ENCODE measurements at regions not wholly inside any gene's neighbourhood (a gene's known extent, or its start where the extent isn't known, plus 50 kb on each side); places are given as distances from the start of the nearest gene placed in this dataset.
"Not testable (repeated sequence)": the region's sequence is repeated elsewhere in the genome, so short reads cannot be mapped to it uniquely, and the experiment has no call there.

- DNase-seq (ENCODE audit: extremely low read depth, low read depth) = peak; percentile 14
- TF ChIP-seq CTCF (IDR thresholded peaks at IDR 0.05; ENCODE audit: low read depth, low read length) = no peak
These were observed 202.8 kb downstream of the DMRTA1 start for GRCh38 chr9:22649384-22649783.

- TF ChIP-seq CTCF (IDR thresholded peaks at IDR 0.05; ENCODE audit: low read depth, low read length) = no peak
- no peak for DNase-seq (ENCODE audit: extremely low read depth, low read depth)
These were observed 203.5 kb downstream of the DMRTA1 start for GRCh38 chr9:22650145-22650544.

GRCh38 chr9:22650946-22651345 is 204.3 kb downstream of the DMRTA1 start:
- no peak for DNase-seq (ENCODE audit: extremely low read depth, low read depth)
- TF ChIP-seq CTCF (IDR thresholded peaks at IDR 0.05; ENCODE audit: low read depth, low read length) = no peak

DNA sequence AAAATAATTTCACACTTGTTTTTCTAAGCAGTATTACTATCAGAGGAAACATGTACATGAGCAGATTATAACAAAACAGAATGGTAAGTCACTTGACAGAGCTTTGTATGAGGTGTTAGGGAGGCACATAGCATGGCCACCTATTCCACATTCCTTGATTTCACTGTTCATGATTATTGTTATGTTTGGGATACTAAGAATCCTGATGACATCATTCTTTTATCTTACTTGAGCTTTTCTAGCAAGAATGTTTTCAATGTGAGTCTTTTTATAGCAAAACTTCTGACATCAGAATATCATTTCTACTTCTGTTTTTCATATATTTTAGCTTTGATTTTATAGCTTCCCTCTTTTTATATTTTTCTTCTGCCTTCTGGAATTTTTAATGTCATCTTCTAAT is 208.2 kb downstream of the DMRTA1 start:
- no peak for DNase-seq (ENCODE audit: extremely low read depth, low read depth)
- no peak for TF ChIP-seq CTCF (IDR thresholded peaks at IDR 0.05; ENCODE audit: low read depth, low read length)

DNA sequence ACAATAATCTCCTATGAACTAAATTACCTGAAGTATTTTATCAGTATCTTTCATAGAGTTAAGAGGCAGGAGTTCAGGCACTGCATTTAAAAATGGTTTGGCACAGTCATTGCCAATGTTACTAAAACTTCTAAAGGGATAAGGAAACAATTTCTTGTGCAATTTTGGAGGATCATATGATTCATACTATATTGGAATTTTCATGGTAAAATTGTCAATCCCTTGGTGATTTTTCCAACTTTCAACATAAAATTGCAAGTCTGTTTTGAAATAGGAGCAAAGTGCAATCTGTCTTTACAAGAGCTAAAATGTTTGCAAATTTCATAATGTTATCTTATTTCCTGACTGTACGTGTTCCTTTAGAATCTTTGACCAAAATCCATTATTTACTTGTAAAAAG is 211.1 kb downstream of the DMRTA1 start:
- TF ChIP-seq CTCF (IDR thresholded peaks at IDR 0.05; ENCODE audit: low read depth, low read length) = no peak
- DNase-seq (ENCODE audit: extremely low read depth, low read depth) = no peak

- DNase-seq (ENCODE audit: extremely low read depth, low read depth) = not testable (repeated sequence)
These were observed 211.9 kb downstream of the DMRTA1 start for GRCh38 chr9:22658484-22658883.

- no peak for DNase-seq (ENCODE audit: extremely low read depth, low read depth)
- no peak for TF ChIP-seq CTCF (IDR thresholded peaks at IDR 0.05; ENCODE audit: low read depth, low read length)
These were observed 235.9 kb downstream of the DMRTA1 start for GRCh38 chr9:22682536-22682935.

- peak; percentile 52 for DNase-seq (ENCODE audit: extremely low read depth, low read depth)
These were observed 236.5 kb downstream of the DMRTA1 start for GRCh38 chr9:22682961-22683699.

More at GRCh38 chr9:22682961-22683699, 236.5 kb downstream of the DMRTA1 start:
- no peak for TF ChIP-seq CTCF (IDR thresholded peaks at IDR 0.05; ENCODE audit: low read depth, low read length)
